ENCODE measurements at regions not wholly inside any gene's neighbourhood (a gene's known extent, or its start where the extent isn't known, plus 50 kb on each side); places are given as distances from the start of the nearest gene placed in this dataset.

DNA sequence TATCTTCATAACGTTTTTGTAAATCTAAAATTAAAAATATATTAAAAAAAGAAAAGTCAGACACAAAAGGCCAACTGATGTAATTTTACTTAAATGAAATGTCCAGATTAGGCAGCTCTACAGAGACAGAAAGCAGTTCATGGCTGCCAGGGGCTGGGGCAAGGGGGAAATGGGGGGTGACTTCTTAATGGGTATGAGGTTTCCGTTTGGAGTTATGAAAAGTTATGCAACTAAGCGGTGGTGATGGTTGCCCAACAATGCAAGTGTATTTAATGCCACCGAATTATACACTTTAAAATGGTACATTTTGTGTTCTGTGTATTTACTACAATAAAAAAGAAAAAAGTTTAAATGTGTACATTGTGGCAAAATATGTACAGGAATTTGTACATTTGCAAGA, 70.2 kb upstream of the TEX51 start:
- TF ChIP-seq, protein P1, sequence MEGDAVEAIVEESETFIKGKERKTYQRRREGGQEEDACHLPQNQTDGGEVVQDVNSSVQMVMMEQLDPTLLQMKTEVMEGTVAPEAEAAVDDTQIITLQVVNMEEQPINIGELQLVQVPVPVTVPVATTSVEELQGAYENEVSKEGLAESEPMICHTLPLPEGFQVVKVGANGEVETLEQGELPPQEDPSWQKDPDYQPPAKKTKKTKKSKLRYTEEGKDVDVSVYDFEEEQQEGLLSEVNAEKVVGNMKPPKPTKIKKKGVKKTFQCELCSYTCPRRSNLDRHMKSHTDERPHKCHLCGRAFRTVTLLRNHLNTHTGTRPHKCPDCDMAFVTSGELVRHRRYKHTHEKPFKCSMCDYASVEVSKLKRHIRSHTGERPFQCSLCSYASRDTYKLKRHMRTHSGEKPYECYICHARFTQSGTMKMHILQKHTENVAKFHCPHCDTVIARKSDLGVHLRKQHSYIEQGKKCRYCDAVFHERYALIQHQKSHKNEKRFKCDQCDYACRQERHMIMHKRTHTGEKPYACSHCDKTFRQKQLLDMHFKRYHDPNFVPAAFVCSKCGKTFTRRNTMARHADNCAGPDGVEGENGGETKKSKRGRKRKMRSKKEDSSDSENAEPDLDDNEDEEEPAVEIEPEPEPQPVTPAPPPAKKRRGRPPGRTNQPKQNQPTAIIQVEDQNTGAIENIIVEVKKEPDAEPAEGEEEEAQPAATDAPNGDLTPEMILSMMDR (IDR thresholded peaks at IDR 0.05) = no peak
- TF ChIP-seq POLR2A (IDR thresholded peaks at IDR 0.05) = no peak
